Astrocyte (in vitro differentiated cells and primary cell): ENCODE measurements at regions not wholly inside any gene's neighbourhood (a gene's known extent, or its start where the extent isn't known, plus 50 kb on each side); places are given as distances from the start of the nearest gene placed in this dataset.

ENCODE experiments used
- DNase-seq: peaks from one replicate; pipeline ENCODE4 v3.0.0-alpha.2; 2010; ENCODE audit warnings: low read depth
- FAIRE-seq: peaks from 2 replicates; lab custom pipeline; 2011; peaks lifted over from hg19 to GRCh38; lab: Jason Lieb, UNC
- H2AFZ ChIP-seq: 2 replicates; pipeline ENCODE4 v1.6.0; 2012; ENCODE audit warnings: low read depth, low read length, inconsistent platforms
- H3K27ac ChIP-seq: 2 replicates; pipeline ENCODE4 v1.5.1; 2011; ENCODE audit warnings: low read depth, low read length, inconsistent platforms
- H3K27me3 ChIP-seq: 2 replicates; pipeline ENCODE4 v1.6.0; 2011; ENCODE audit warnings: low read length, inconsistent platforms; ENCODE audit not compliant: insufficient read depth
- H3K36me3 ChIP-seq: 2 replicates; pipeline ENCODE4 v1.5.1; 2011; ENCODE audit warnings: low read length, inconsistent platforms; ENCODE audit not compliant: insufficient read depth
- H3K4me1 ChIP-seq: 2 replicates; pipeline ENCODE4 v1.5.1; 2011; ENCODE audit warnings: low read length, inconsistent platforms; ENCODE audit not compliant: insufficient read depth
- H3K4me2 ChIP-seq: 2 replicates; pipeline ENCODE4 v1.6.0; 2012; ENCODE audit warnings: low read length, inconsistent platforms
- H3K4me3 ChIP-seq: 2 replicates; pipeline ENCODE4 v1.5.1; 2011; ENCODE audit warnings: low read depth, mild to moderate bottlenecking, low read length, inconsistent platforms; ENCODE audit not compliant: insufficient read depth
- H3K79me2 ChIP-seq: 2 replicates; pipeline ENCODE4 v1.6.0; 2012; ENCODE audit warnings: mild to moderate bottlenecking, low read length, inconsistent platforms; ENCODE audit not compliant: insufficient read depth
- H3K9ac ChIP-seq: 2 replicates; pipeline ENCODE4 v1.6.0; 2012; ENCODE audit warnings: mild to moderate bottlenecking, low read length, inconsistent platforms
- H3K9me3 ChIP-seq: 2 replicates; pipeline ENCODE4 v1.5.1; 2012; ENCODE audit warnings: low read depth, mild to moderate bottlenecking, low read length, inconsistent platforms; ENCODE audit not compliant: insufficient read depth
- H4K20me1 ChIP-seq: 2 replicates; pipeline ENCODE4 v1.6.0; 2012; ENCODE audit warnings: low read length, inconsistent platforms; ENCODE audit not compliant: insufficient read depth
- H3K27ac Mint-ChIP-seq: one replicate; pipeline ENCODE4 v1.8.0; 2021; ENCODE audit warnings: mild to moderate bottlenecking, mixed read lengths; ENCODE audit not compliant: unreplicated experiment
- H3K27me3 Mint-ChIP-seq: one replicate; pipeline ENCODE4 v1.8.0; 2021; ENCODE audit warnings: low read depth, mixed read lengths; ENCODE audit not compliant: unreplicated experiment
- H3K36me3 Mint-ChIP-seq: one replicate; pipeline ENCODE4 v1.8.0; 2021; ENCODE audit warnings: low read depth, mixed read lengths; ENCODE audit not compliant: unreplicated experiment
- H3K4me1 Mint-ChIP-seq: one replicate; pipeline ENCODE4 v1.8.0; 2021; ENCODE audit warnings: low read depth, mixed read lengths; ENCODE audit not compliant: unreplicated experiment
- H3K4me3 Mint-ChIP-seq: one replicate; pipeline ENCODE4 v1.8.0; 2021; ENCODE audit warnings: mild to moderate bottlenecking, moderate library complexity, mixed read lengths; ENCODE audit not compliant: unreplicated experiment
- H3K9me3 Mint-ChIP-seq: one replicate; pipeline ENCODE4 v1.8.0; 2021; ENCODE audit warnings: mild to moderate bottlenecking, mixed read lengths; ENCODE audit not compliant: unreplicated experiment
- CTCF ChIP-seq: IDR thresholded peaks from 2 replicates; pipeline ENCODE4 v1.5.1; 2011; ENCODE audit warnings: low read depth, mild to moderate bottlenecking, inconsistent platforms, low read length, moderate library complexity; ENCODE audit not compliant: insufficient read depth
- EZH2 ChIP-seq: IDR thresholded peaks from 2 replicates; pipeline ENCODE4 v1.6.1; 2012; ENCODE audit warnings: mild to moderate bottlenecking, low read length, inconsistent platforms; ENCODE audit not compliant: insufficient read depth

GRCh38 chr5:130424341-130424740, 520.1 kb downstream of the CHSY3 start:
- Histone ChIP-seq H3K27me3 (no peaks in the 10 kb centered on the region), H3K27ac (no peak overlapping the region), H3K79me2 (no peaks in the 10 kb centered on the region), H3K9me3 (no peaks in the 10 kb centered on the region), H2AFZ (no peak overlapping the region), H3K9ac (no peak overlapping the region), H3K4me2 (no peak overlapping the region), H4K20me1 (no peaks in the 10 kb centered on the region), H3K4me3 (no peak overlapping the region), H3K4me1 (no peaks in the 10 kb centered on the region), H3K36me3 (no peaks in the 10 kb centered on the region)
- Mint-ChIP-seq H3K4me1 (no peaks in the 10 kb centered on the region), H3K36me3 (no peaks in the 10 kb centered on the region), H3K4me3 (no peak overlapping the region), H3K27ac (no peak overlapping the region), H3K9me3 (no peaks in the 10 kb centered on the region), H3K27me3 (no peaks in the 10 kb centered on the region)
- DNase-seq (no peak), FAIRE-seq (no peak)
- TF ChIP-seq EZH2 (no peak), CTCF (no peak)

- H3K4me2 ChIP-seq, result no peak overlapping the region
- FAIRE-seq (no peak), DNase-seq (no peak)
- no peaks in the 10 kb centered on the region for H3K27me3 ChIP-seq
- H3K9ac ChIP-seq, result no peak overlapping the region
- no peaks in the 10 kb centered on the region for H3K9me3 ChIP-seq
- no peaks in the 10 kb centered on the region for H3K9me3 Mint-ChIP-seq
- H3K4me1 ChIP-seq, result peaks cover 6% of the 10 kb centered on the region
- H2AFZ ChIP-seq, result peak overlapping the region; percentile 41
- no peaks in the 10 kb centered on the region for H3K36me3 ChIP-seq
- H3K36me3 Mint-ChIP-seq, result no peaks in the 10 kb centered on the region
- no peaks in the 10 kb centered on the region for H4K20me1 ChIP-seq
- H3K4me1 Mint-ChIP-seq, result peaks cover 6% of the 10 kb centered on the region
- H3K4me3 Mint-ChIP-seq, result no peak overlapping the region
- H3K4me3 ChIP-seq, result no peak overlapping the region
- no peaks in the 10 kb centered on the region for H3K79me2 ChIP-seq
- no peak overlapping the region for H3K27ac ChIP-seq
- TF ChIP-seq CTCF (no peak), EZH2 (no peak)
- no peak overlapping the region for H3K27ac Mint-ChIP-seq
- no peaks in the 10 kb centered on the region for H3K27me3 Mint-ChIP-seq
These were observed 498.6 kb downstream of the CHSY3 start for GRCh38 chr5:130402906-130403305.

- Histone ChIP-seq H3K9me3 (no peaks in the 10 kb centered on the region), H2AFZ (no peak overlapping the region), H3K27ac (no peak overlapping the region), H3K79me2 (no peaks in the 10 kb centered on the region), H4K20me1 (no peaks in the 10 kb centered on the region), H3K9ac (no peak overlapping the region), H3K27me3 (no peaks in the 10 kb centered on the region), H3K4me2 (peak overlapping the region; percentile 21), H3K36me3 (no peaks in the 10 kb centered on the region), H3K4me1 (peaks cover 6% of the 10 kb centered on the region), H3K4me3 (no peak overlapping the region)
- H3K4me3 Mint-ChIP-seq, result no peak overlapping the region
- peaks cover 6% of the 10 kb centered on the region for H3K4me1 Mint-ChIP-seq
- peak overlapping the region; percentile 43 for H3K27ac Mint-ChIP-seq
- TF ChIP-seq CTCF, result no peak
- TF ChIP-seq EZH2, result no peak
- no peaks in the 10 kb centered on the region for H3K27me3 Mint-ChIP-seq
- FAIRE-seq, result no peak
- H3K9me3 Mint-ChIP-seq, result peaks cover 4% of the 10 kb centered on the region
- H3K36me3 Mint-ChIP-seq, result no peaks in the 10 kb centered on the region
- DNase-seq, result peak; percentile 64
These were observed 495.8 kb downstream of the CHSY3 start for GRCh38 chr5:130400091-130400490.
